ENCODE measurements at regions not wholly inside any gene's neighbourhood (a gene's known extent, or its start where the extent isn't known, plus 50 kb on each side); places are given as distances from the start of the nearest gene placed in this dataset.

GRCh38 chr21:16312321-16312720 lies 582.5 kb downstream of the USP25 start:
- no peak for DNase-seq
- H3K36me3 Mint-ChIP-seq = no peaks in the 10 kb centered on the region
- H3K27me3 Mint-ChIP-seq = peaks cover 4% of the 10 kb centered on the region
- no peak overlapping the region for H3K4me3 Mint-ChIP-seq
- no peak overlapping the region for H3K27ac Mint-ChIP-seq
- no peaks in the 10 kb centered on the region for H3K9me3 Mint-ChIP-seq
- H3K4me1 Mint-ChIP-seq = peaks cover 4% of the 10 kb centered on the region

- DNase-seq = no peak
- H3K4me3 Mint-ChIP-seq = no peak overlapping the region
- H3K27me3 Mint-ChIP-seq = peaks cover 4% of the 10 kb centered on the region
- no peaks in the 10 kb centered on the region for H3K9me3 Mint-ChIP-seq
- no peaks in the 10 kb centered on the region for H3K4me1 Mint-ChIP-seq
- no peaks in the 10 kb centered on the region for H3K36me3 Mint-ChIP-seq
- H3K27ac Mint-ChIP-seq = no peak overlapping the region
These were observed 585.4 kb downstream of the USP25 start for GRCh38 chr21:16315223-16315622.

- H3K27ac Mint-ChIP-seq = no peak overlapping the region
- H3K4me1 Mint-ChIP-seq = no peaks in the 10 kb centered on the region
- no peaks in the 10 kb centered on the region for H3K36me3 Mint-ChIP-seq
- no peak for DNase-seq
- H3K4me3 Mint-ChIP-seq = no peak overlapping the region
- peaks cover 4% of the 10 kb centered on the region for H3K27me3 Mint-ChIP-seq
- H3K9me3 Mint-ChIP-seq = no peaks in the 10 kb centered on the region
These were observed 589.0 kb downstream of the USP25 start for GRCh38 chr21:16318651-16319300.

- no peak for DNase-seq
- Mint-ChIP-seq H3K9me3 (no peaks in the 10 kb centered on the region), H3K27me3 (peaks cover 4% of the 10 kb centered on the region), H3K4me3 (no peak overlapping the region), H3K36me3 (no peaks in the 10 kb centered on the region), H3K27ac (no peak overlapping the region), H3K4me1 (no peaks in the 10 kb centered on the region)
These were observed 590.3 kb downstream of the USP25 start for GRCh38 chr21:16320110-16320509.

GRCh38 chr21:16322454-16322853 lies 592.7 kb downstream of the USP25 start:
- Mint-ChIP-seq H3K4me3 (no peak overlapping the region), H3K27ac (no peak overlapping the region), H3K36me3 (no peaks in the 10 kb centered on the region), H3K27me3 (peaks cover 4% of the 10 kb centered on the region), H3K9me3 (no peaks in the 10 kb centered on the region), H3K4me1 (no peaks in the 10 kb centered on the region)
- DNase-seq = no peak

- no peak for DNase-seq
- Mint-ChIP-seq H3K27ac (no peak overlapping the region), H3K4me3 (no peak overlapping the region), H3K9me3 (no peaks in the 10 kb centered on the region), H3K27me3 (peaks cover 4% of the 10 kb centered on the region), H3K4me1 (no peaks in the 10 kb centered on the region), H3K36me3 (no peaks in the 10 kb centered on the region)
These were observed 593.8 kb downstream of the USP25 start for GRCh38 chr21:16323596-16323995.

GRCh38 chr21:16324630-16325029 lies 594.8 kb downstream of the USP25 start:
- no peaks in the 10 kb centered on the region for H3K27me3 Mint-ChIP-seq
- H3K9me3 Mint-ChIP-seq = no peaks in the 10 kb centered on the region
- no peak overlapping the region for H3K4me3 Mint-ChIP-seq
- no peak overlapping the region for H3K27ac Mint-ChIP-seq
- no peaks in the 10 kb centered on the region for H3K36me3 Mint-ChIP-seq
- DNase-seq = no peak
- H3K4me1 Mint-ChIP-seq = no peaks in the 10 kb centered on the region

- H3K27me3 Mint-ChIP-seq = no peaks in the 10 kb centered on the region
- DNase-seq = no peak
These were observed 600.5 kb downstream of the USP25 start for GRCh38 chr21:16330082-16330907.

GRCh38 chr21:16330908-16331268 lies 601.1 kb downstream of the USP25 start:
- H3K27me3 Mint-ChIP-seq = no peaks in the 10 kb centered on the region
- no peak overlapping the region for H3K27ac Mint-ChIP-seq
- H3K4me3 Mint-ChIP-seq = no peak overlapping the region
- H3K4me1 Mint-ChIP-seq = no peaks in the 10 kb centered on the region
- DNase-seq = no peak
- H3K36me3 Mint-ChIP-seq = no peaks in the 10 kb centered on the region
- no peaks in the 10 kb centered on the region for H3K9me3 Mint-ChIP-seq

More at GRCh38 chr21:16330082-16330907, 600.5 kb downstream of the USP25 start:
- no peaks in the 10 kb centered on the region for H3K9me3 Mint-ChIP-seq
- no peaks in the 10 kb centered on the region for H3K4me1 Mint-ChIP-seq
- H3K4me3 Mint-ChIP-seq = no peak overlapping the region
- H3K27ac Mint-ChIP-seq = no peak overlapping the region
- H3K36me3 Mint-ChIP-seq = no peaks in the 10 kb centered on the region

- DNase-seq = no peak
- H3K4me3 Mint-ChIP-seq = no peak overlapping the region
- H3K4me1 Mint-ChIP-seq = no peaks in the 10 kb centered on the region
- no peaks in the 10 kb centered on the region for H3K27me3 Mint-ChIP-seq
- H3K27ac Mint-ChIP-seq = no peak overlapping the region
- no peaks in the 10 kb centered on the region for H3K9me3 Mint-ChIP-seq
- no peaks in the 10 kb centered on the region for H3K36me3 Mint-ChIP-seq
These were observed 607.5 kb downstream of the USP25 start for GRCh38 chr21:16337266-16337665.

- no peak for DNase-seq
- Mint-ChIP-seq H3K4me1 (no peaks in the 10 kb centered on the region), H3K27me3 (no peaks in the 10 kb centered on the region), H3K27ac (no peak overlapping the region), H3K36me3 (no peaks in the 10 kb centered on the region), H3K9me3 (no peaks in the 10 kb centered on the region), H3K4me3 (no peak overlapping the region)
These were observed 613.1 kb downstream of the USP25 start for GRCh38 chr21:16342932-16343331.

- no peak overlapping the region for H3K4me3 Mint-ChIP-seq
- no peak overlapping the region for H3K27ac Mint-ChIP-seq
- no peaks in the 10 kb centered on the region for H3K9me3 Mint-ChIP-seq
- H3K27me3 Mint-ChIP-seq = no peaks in the 10 kb centered on the region
- no peaks in the 10 kb centered on the region for H3K4me1 Mint-ChIP-seq
- DNase-seq = no peak
- H3K36me3 Mint-ChIP-seq = no peaks in the 10 kb centered on the region
These were observed 614.0 kb downstream of the USP25 start for GRCh38 chr21:16343776-16344175.

- H3K4me1 Mint-ChIP-seq = no peaks in the 10 kb centered on the region
- H3K27me3 Mint-ChIP-seq = no peaks in the 10 kb centered on the region
- no peaks in the 10 kb centered on the region for H3K36me3 Mint-ChIP-seq
- no peak overlapping the region for H3K4me3 Mint-ChIP-seq
- H3K9me3 Mint-ChIP-seq = no peaks in the 10 kb centered on the region
- no peak for DNase-seq
- H3K27ac Mint-ChIP-seq = no peak overlapping the region
These were observed 616.0 kb downstream of the USP25 start for GRCh38 chr21:16345757-16346156.

- no peaks in the 10 kb centered on the region for H3K27me3 Mint-ChIP-seq
- no peaks in the 10 kb centered on the region for H3K36me3 Mint-ChIP-seq
- H3K27ac Mint-ChIP-seq = no peak overlapping the region
- H3K4me1 Mint-ChIP-seq = no peaks in the 10 kb centered on the region
- DNase-seq = no peak
- no peaks in the 10 kb centered on the region for H3K9me3 Mint-ChIP-seq
- no peak overlapping the region for H3K4me3 Mint-ChIP-seq
These were observed 617.4 kb downstream of the USP25 start for GRCh38 chr21:16347223-16347622.

- DNase-seq = no peak
- no peak overlapping the region for H3K27ac Mint-ChIP-seq
- H3K9me3 Mint-ChIP-seq = no peaks in the 10 kb centered on the region
- no peaks in the 10 kb centered on the region for H3K36me3 Mint-ChIP-seq
- no peaks in the 10 kb centered on the region for H3K27me3 Mint-ChIP-seq
- no peak overlapping the region for H3K4me3 Mint-ChIP-seq
- H3K4me1 Mint-ChIP-seq = no peaks in the 10 kb centered on the region
These were observed 624.0 kb downstream of the USP25 start for GRCh38 chr21:16353764-16354163.

GRCh38 chr21:16357994-16358393 lies 628.2 kb downstream of the USP25 start:
- H3K27me3 Mint-ChIP-seq = no peaks in the 10 kb centered on the region
- no peak for DNase-seq
- H3K4me1 Mint-ChIP-seq = no peaks in the 10 kb centered on the region
- peaks cover 3% of the 10 kb centered on the region for H3K9me3 Mint-ChIP-seq
- H3K36me3 Mint-ChIP-seq = no peaks in the 10 kb centered on the region
- no peak overlapping the region for H3K27ac Mint-ChIP-seq
- H3K4me3 Mint-ChIP-seq = no peak overlapping the region

Data from activated naive CD8-positive, alpha-beta T cell treated with anti-CD3 and anti-CD28 coated beads for 36 hours (primary cell).